ENCODE measurements at regions not wholly inside any gene's neighbourhood (a gene's known extent, or its start where the extent isn't known, plus 50 kb on each side); places are given as distances from the start of the nearest gene placed in this dataset.

- CTCF ChIA-PET (ENCODE audit: low intra/inter-chr PET ratio), result interaction anchor here (1.3 kb wide), 1 partner anchor 1050 kb away, joined by 5 read pairs; no protein-coding TSS in a partner anchor
- ATAC-seq (no peak), DNase-seq (ENCODE audit: extremely low read depth in 1 of 4, low spot score in 3 of 4) (no peak), FAIRE-seq (no peak)
- H3K4me2 ChIP-seq (ENCODE audit: insufficient read depth, low read length), result no peak overlapping the region
- H3K9ac ChIP-seq (ENCODE audit: insufficient read depth in 1 of 2, low read depth in 2 of 2, low read length in 2 of 2), result no peak overlapping the region
- no peak overlapping the region for H3K27ac ChIP-seq (ENCODE audit: extremely low read depth, low read depth, low read length)
- H3K9me3 ChIP-seq (replicated peaks; ENCODE audit: control insufficient read depth, insufficient read depth, low read depth, low read length), result no peaks in the 10 kb centered on the region
- H3K4me3 ChIP-seq, result no peak overlapping the region
- intact Hi-C loops (cut with micrococcal nuclease), result loop anchor here (5.0 kb wide), 1 partner anchor 220 kb away; no protein-coding TSS in a partner anchor
- no peaks in the 10 kb centered on the region for H4K20me1 ChIP-seq (replicated peaks; ENCODE audit: control insufficient read depth, insufficient read depth, low read length)
- H3K27me3 ChIP-seq (ENCODE audit: control insufficient read depth in 2 of 2, insufficient read depth in 2 of 2, low read length in 2 of 2), result no peaks in the 10 kb centered on the region
- in situ Hi-C loops (cut with MboI), result no loop called here
- H3K4me1 ChIP-seq (replicated peaks in 1 of 2; ENCODE audit: control insufficient read depth in 2 of 2, insufficient read depth in 2 of 2, low read length in 2 of 2), result no peaks in the 10 kb centered on the region
- no TSS peak for BruUV-seq (replicated peaks)
- no peaks in the 10 kb centered on the region for H3K36me3 ChIP-seq (ENCODE audit: control insufficient read depth, insufficient read depth, low read length)
- H2AFZ ChIP-seq (ENCODE audit: low read depth, low read length), result no peak overlapping the region
- no peaks in the 10 kb centered on the region for H3K79me2 ChIP-seq (ENCODE audit: control insufficient read depth, insufficient read depth, low read length)
- H3K9me1 ChIP-seq (ENCODE audit: control insufficient read depth, insufficient read depth, low read length), result no peaks in the 10 kb centered on the region
- POLR2A ChIA-PET, result no interaction called here
- WGBS (ENCODE audit: insufficient coverage, low coverage, missing lambda C conversion rate), result 4% methylated on average over 5 of the region's 5 CpGs
- TF ChIP-seq NELFE (IDR thresholded peaks at IDR 0.05; ENCODE audit: insufficient read depth, insufficient read length) (no peak), PTBP1 (IDR thresholded peaks at IDR 0.05; ENCODE audit: low read depth, low read length) (no peak), DIDO1 (tag; IDR thresholded peaks at IDR 0.05; ENCODE audit: low read depth) (no peak), HBP1 (CRISPR knock-in tag; IDR thresholded peaks at IDR 0.05) (no peak), POLR2H (tag; IDR thresholded peaks at IDR 0.05; ENCODE audit: low read depth) (no peak), KAT7 (CRISPR knock-in tag; IDR thresholded peaks at IDR 0.05; ENCODE audit: borderline replicate concordance) (no peak), USF2 (CRISPR knock-in tag; IDR thresholded peaks at IDR 0.05) (no peak), LCOR (CRISPR knock-in tag; IDR thresholded peaks at IDR 0.05) (no peak), ZNF609 (CRISPR knock-in tag; IDR thresholded peaks at IDR 0.05; ENCODE audit: borderline replicate concordance) (no peak), ZNF589 (CRISPR knock-in tag; IDR thresholded peaks at IDR 0.05; ENCODE audit: low read depth) (no peak), ATF7 (IDR thresholded peaks at IDR 0.05) (no peak), TEAD4 (IDR thresholded peaks at IDR 0.05; ENCODE audit: low read length) (no peak), TEAD4 (CRISPR knock-in tag; IDR thresholded peaks at IDR 0.05; ENCODE audit: borderline replicate concordance) (no peak), NONO (IDR thresholded peaks at IDR 0.05; ENCODE audit: low read depth in 2 of 2, low read length in 1 of 2) (no peak), PRMT5 (CRISPR knock-in tag; IDR thresholded peaks at IDR 0.05) (no peak)
Observed at GRCh38 chr1:34682452-34683223, 72.2 kb upstream of the GJB5 start.

Measured in K562 (cell line).